ENCODE measurements at regions not wholly inside any gene's neighbourhood (a gene's known extent, or its start where the extent isn't known, plus 50 kb on each side); places are given as distances from the start of the nearest gene placed in this dataset.

DNA sequence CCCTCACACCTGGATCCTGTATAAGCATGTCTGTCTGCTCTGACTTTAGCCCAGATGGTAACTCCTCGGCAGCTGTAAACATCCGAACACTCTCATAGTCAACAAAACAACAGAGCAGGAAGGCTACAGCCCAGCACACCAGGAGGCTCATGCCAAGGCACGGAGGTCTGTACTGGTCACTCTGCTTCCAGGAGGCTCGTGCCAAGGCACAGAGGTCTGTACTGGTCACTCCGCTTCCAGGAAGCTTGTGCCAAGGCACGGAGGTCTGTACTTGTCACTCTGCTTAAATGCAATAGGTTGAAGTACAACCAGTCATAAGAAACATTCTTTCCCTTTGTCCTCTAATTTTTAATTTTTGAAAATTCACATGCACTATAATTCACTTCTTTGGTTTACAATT lies 190.1 kb upstream of the CDH4 start:
- Mint-ChIP-seq H3K27me3 (ENCODE audit: low read depth) (peaks cover 36% of the 10 kb centered on the region), H3K27ac (ENCODE audit: unreplicated experiment) (no peak overlapping the region), H3K36me3 (ENCODE audit: low read depth) (no peaks in the 10 kb centered on the region), H3K9me3 (ENCODE audit: low read depth) (no peaks in the 10 kb centered on the region), H3K4me3 (ENCODE audit: unreplicated experiment) (no peak overlapping the region), H3K4me1 (ENCODE audit: low read depth) (no peaks in the 10 kb centered on the region)
- TF ChIP-seq CTCF (IDR thresholded peaks at IDR 0.05), result no peak
- DNase-seq (ENCODE audit: low spot score), result no peak

GRCh38 chr20:61065853-61066252 lies 186.2 kb upstream of the CDH4 start:
- Mint-ChIP-seq H3K36me3 (ENCODE audit: low read depth) (no peaks in the 10 kb centered on the region), H3K4me3 (ENCODE audit: unreplicated experiment) (no peak overlapping the region), H3K9me3 (ENCODE audit: low read depth) (no peaks in the 10 kb centered on the region), H3K4me1 (ENCODE audit: low read depth) (no peaks in the 10 kb centered on the region), H3K27ac (ENCODE audit: unreplicated experiment) (no peak overlapping the region), H3K27me3 (ENCODE audit: low read depth) (peaks cover 18% of the 10 kb centered on the region)
- no peak for TF ChIP-seq CTCF (IDR thresholded peaks at IDR 0.05)
- DNase-seq (ENCODE audit: low spot score), result no peak

- Mint-ChIP-seq H3K36me3 (ENCODE audit: low read depth) (no peaks in the 10 kb centered on the region), H3K4me1 (ENCODE audit: low read depth) (no peaks in the 10 kb centered on the region), H3K27me3 (ENCODE audit: low read depth) (peaks cover 17% of the 10 kb centered on the region), H3K4me3 (ENCODE audit: unreplicated experiment) (no peak overlapping the region), H3K9me3 (ENCODE audit: low read depth) (no peaks in the 10 kb centered on the region), H3K27ac (ENCODE audit: unreplicated experiment) (no peak overlapping the region)
- TF ChIP-seq CTCF (IDR thresholded peaks at IDR 0.05), result no peak
- DNase-seq (ENCODE audit: low spot score), result no peak
Measured at GRCh38 chr20:61066526-61066925, 185.5 kb upstream of the CDH4 start.

DNA sequence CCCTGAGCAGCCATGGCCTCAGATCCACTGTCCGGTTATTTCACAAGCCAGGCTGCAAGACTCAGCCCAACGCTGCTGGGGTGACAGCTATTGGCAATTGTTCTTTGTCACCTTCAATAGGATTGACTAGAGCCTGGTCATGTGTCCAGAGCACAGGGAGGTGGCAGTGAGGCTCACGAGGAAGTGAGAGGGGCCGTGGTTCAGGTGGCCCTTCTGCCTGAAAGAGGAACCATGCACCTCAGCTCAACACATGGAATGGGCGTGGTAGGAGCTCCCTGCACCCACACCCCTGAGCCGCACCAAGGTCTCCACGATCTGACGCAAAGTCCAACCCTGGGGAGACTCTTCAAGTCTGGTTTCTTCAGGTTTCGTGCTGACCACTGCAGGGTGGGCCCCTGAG lies 184.8 kb upstream of the CDH4 start:
- no peaks in the 10 kb centered on the region for H3K9me3 Mint-ChIP-seq (ENCODE audit: low read depth)
- no peaks in the 10 kb centered on the region for H3K36me3 Mint-ChIP-seq (ENCODE audit: low read depth)
- H3K4me1 Mint-ChIP-seq (ENCODE audit: low read depth), result no peaks in the 10 kb centered on the region
- TF ChIP-seq CTCF (IDR thresholded peaks at IDR 0.05), result no peak
- no peak overlapping the region for H3K27ac Mint-ChIP-seq (ENCODE audit: unreplicated experiment)
- DNase-seq (ENCODE audit: low spot score), result no peak
- no peak overlapping the region for H3K4me3 Mint-ChIP-seq (ENCODE audit: unreplicated experiment)
- peaks cover 19% of the 10 kb centered on the region for H3K27me3 Mint-ChIP-seq (ENCODE audit: low read depth)

DNA sequence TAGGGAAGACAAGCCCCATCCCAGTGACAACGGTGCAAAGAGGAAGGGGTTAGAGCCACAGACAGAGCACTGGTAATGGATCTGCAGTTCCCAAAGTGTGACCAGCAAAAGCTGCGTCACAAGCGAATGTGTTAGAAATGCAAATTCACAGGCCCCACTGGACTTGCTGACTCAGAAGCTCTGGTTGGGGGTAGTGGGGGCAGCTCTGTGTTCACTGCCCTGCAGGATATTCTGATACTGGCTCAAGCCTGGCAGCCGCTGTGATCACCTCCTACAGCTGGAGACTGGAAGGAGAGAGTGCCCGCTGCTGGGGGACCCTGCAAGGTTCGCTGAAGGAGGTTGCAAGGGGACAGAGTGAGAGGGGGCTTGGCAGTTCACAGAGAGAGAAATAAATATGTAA lies 179.7 kb upstream of the CDH4 start:
- Mint-ChIP-seq H3K36me3 (ENCODE audit: low read depth) (no peaks in the 10 kb centered on the region), H3K4me1 (ENCODE audit: low read depth) (no peaks in the 10 kb centered on the region), H3K4me3 (ENCODE audit: unreplicated experiment) (no peak overlapping the region), H3K27ac (ENCODE audit: unreplicated experiment) (no peak overlapping the region), H3K27me3 (ENCODE audit: low read depth) (peaks cover 10% of the 10 kb centered on the region), H3K9me3 (ENCODE audit: low read depth) (no peaks in the 10 kb centered on the region)
- no peak for DNase-seq (ENCODE audit: low spot score)
- TF ChIP-seq CTCF (IDR thresholded peaks at IDR 0.05), result no peak
